K562 (cell line): ENCODE measurements at regions not wholly inside any gene's neighbourhood (a gene's known extent, or its start where the extent isn't known, plus 50 kb on each side); places are given as distances from the start of the nearest gene placed in this dataset.

Experiments
- CREB1 ChIP-seq, 2 experiments: sonication (generic) in 1 of 2; formaldehyde crosslinking in 1 of 2; IDR thresholded peaks; 2 replicates each; pipeline versions ENCODE4 v1.6.1 to v1.8.0; 2012 to 2022; ENCODE audit warnings: inconsistent platforms in 1 of 2, mild to moderate bottlenecking in 1 of 2, missing genetic modification reagents in 1 of 2, moderate library complexity in 1 of 2
- DMBX1 ChIP-seq: fragments of 250-450 bp; sonication (Bioruptor Pico); IDR thresholded peaks from 2 replicates; pipeline ENCODE4 v1.8.0; 2022; ENCODE audit warnings: inconsistent platforms, mild to moderate bottlenecking, moderate library complexity, borderline replicate concordance
- EGR1 ChIP-seq: fragments of 450-650 bp; conservative IDR thresholded peaks from 2 replicates; pipeline ENCODE4 v1.6.1; 2017; ENCODE audit warnings: mild to moderate bottlenecking
- FOXM1 ChIP-seq, 2 experiments: fragments of 450-650 bp in 1 of 2; sonication (generic) in 1 of 2; formaldehyde crosslinking in 1 of 2; IDR thresholded peaks; 2 replicates each; pipeline versions ENCODE4 v1.6.1 to v1.9.0; 2017 to 2022; ENCODE audit warnings: low read depth in 2 of 2, mild to moderate bottlenecking in 2 of 2, missing genetic modification reagents in 1 of 2, moderate library complexity in 1 of 2
- FUS ChIP-seq: fragments of 200-400 bp; formaldehyde crosslinking; optimal IDR thresholded peaks from 2 replicates; pipeline ENCODE3; 2017; ENCODE audit warnings: low read depth, low read length
- IFI16 ChIP-seq: fragments of 250-450 bp; sonication (Bioruptor Pico); IDR thresholded peaks from 2 replicates; pipeline ENCODE4 v2.1.2; 2022; ENCODE audit warnings: mild to moderate bottlenecking, inconsistent platforms
- KDM5B ChIP-seq: fragments of 200-600 bp; sonication (generic); IDR thresholded peaks from 2 replicates; pipeline ENCODE4 v1.6.1; 2012; ENCODE audit warnings: low read depth, mild to moderate bottlenecking, moderate library complexity, low read length, control low read depth, inconsistent platforms; ENCODE audit not compliant: insufficient replicate concordance
- MTA1 ChIP-seq: fragments of 450-650 bp; IDR thresholded peaks from 2 replicates; pipeline ENCODE4 v1.6.1; 2017; ENCODE audit warnings: borderline replicate concordance
- MYNN ChIP-seq, 2 experiments: sonication (generic); formaldehyde crosslinking in 1 of 2; IDR thresholded peaks; 2 replicates each; pipeline versions ENCODE4 v1.5.0 to v1.6.1; 2016 to 2020; ENCODE audit warnings: antibody characterized with exemption in 1 of 2, missing genetic modification reagents in 1 of 2
- OTX1 ChIP-seq: fragments of 450-650 bp; formaldehyde crosslinking; IDR thresholded peaks from 2 replicates; pipeline ENCODE4 v1.4.0; 2022; ENCODE audit warnings: mild to moderate bottlenecking
- PTRF ChIP-seq: fragments of 450-650 bp; IDR thresholded peaks from 2 replicates; pipeline ENCODE4 v1.6.1; 2016; ENCODE audit warnings: mild to moderate bottlenecking, missing genetic modification characterization, missing compliant biosample characterization
- RAD21 ChIP-seq, 2 experiments: fragments of 250-450 bp in 1 of 2; fragments of 450-650 bp in 1 of 2; sonication (Bioruptor Pico) in 1 of 2; formaldehyde crosslinking in 1 of 2; IDR thresholded peaks in 1 of 2; conservative IDR thresholded peaks in 1 of 2; 2 replicates each; pipeline versions ENCODE4 v1.4.0 to v1.8.0; 2020 to 2022; ENCODE audit warnings: mild to moderate bottlenecking in 2 of 2, moderate library complexity in 1 of 2
- SETDB1 ChIP-seq: IDR thresholded peaks from one replicate; pipeline ENCODE4 v1.6.1; 2012; ENCODE audit warnings: low read length, control low read depth, inconsistent platforms
- SIRT6 ChIP-seq: IDR thresholded peaks from one replicate; pipeline ENCODE4 v1.6.1; 2012; ENCODE audit warnings: low read depth, mild to moderate bottlenecking, control low read depth, inconsistent platforms, low read length, moderate library complexity
- SOX6 ChIP-seq: fragments of 450-650 bp; IDR thresholded peaks from 2 replicates; pipeline ENCODE4 v1.6.1; 2014; ENCODE audit warnings: mild to moderate bottlenecking
- SPI1 ChIP-seq: IDR thresholded peaks from 2 replicates; pipeline ENCODE4 v1.6.1; 2011; ENCODE audit warnings: low read depth, low read length, control low read depth, borderline replicate concordance
- TEAD1 ChIP-seq, 2 experiments: fragments of 450-650 bp in 1 of 2; sonication (generic) in 1 of 2; formaldehyde crosslinking; IDR thresholded peaks; 2 replicates each; pipeline versions ENCODE4 v1.4.0 to v1.8.0; 2020 to 2022; ENCODE audit warnings: mild to moderate bottlenecking in 2 of 2, missing genetic modification reagents in 1 of 2
- ZNF133 ChIP-seq: fragments of 250-450 bp; sonication (Bioruptor Pico); IDR thresholded peaks from 2 replicates; pipeline ENCODE4 v1.4.0; 2020; ENCODE audit warnings: mild to moderate bottlenecking
- ZNF561 ChIP-seq: fragments of 450-650 bp; formaldehyde crosslinking; conservative IDR thresholded peaks from 2 replicates; pipeline ENCODE4 v1.4.0; 2020; ENCODE audit warnings: mild to moderate bottlenecking, moderate library complexity
- ZNF75A ChIP-seq: fragments of 450-650 bp; formaldehyde crosslinking; IDR thresholded peaks from 2 replicates; pipeline ENCODE4 v1.4.0; 2020; ENCODE audit warnings: mild to moderate bottlenecking
- ZSCAN29 ChIP-seq: fragments of 450-650 bp; IDR thresholded peaks from 2 replicates; pipeline ENCODE4 v1.6.1; 2017
- TF ChIP-seq, protein P1 (sequence below): fragments of 250-450 bp; sonication (Bioruptor Pico); IDR thresholded peaks from 2 replicates; pipeline ENCODE4 v1.5.0; 2021
- TF ChIP-seq, protein P2 (sequence below): sonication (generic); formaldehyde crosslinking; IDR thresholded peaks from 2 replicates; pipeline ENCODE4 v1.8.0; 2022; ENCODE audit warnings: missing genetic modification reagents, mild to moderate bottlenecking, borderline replicate concordance
- TF ChIP-seq, protein P3 (sequence below): fragments of 250-450 bp; sonication (Bioruptor Pico); IDR thresholded peaks from 2 replicates; pipeline ENCODE4 v1.8.0; 2022; ENCODE audit warnings: moderate library complexity, mild to moderate bottlenecking, inconsistent platforms
- TF ChIP-seq, protein P4 (sequence below): sonication (generic); formaldehyde crosslinking; IDR thresholded peaks from 2 replicates; pipeline ENCODE4 v1.8.1; 2022; ENCODE audit warnings: missing genetic modification reagents

DNA sequence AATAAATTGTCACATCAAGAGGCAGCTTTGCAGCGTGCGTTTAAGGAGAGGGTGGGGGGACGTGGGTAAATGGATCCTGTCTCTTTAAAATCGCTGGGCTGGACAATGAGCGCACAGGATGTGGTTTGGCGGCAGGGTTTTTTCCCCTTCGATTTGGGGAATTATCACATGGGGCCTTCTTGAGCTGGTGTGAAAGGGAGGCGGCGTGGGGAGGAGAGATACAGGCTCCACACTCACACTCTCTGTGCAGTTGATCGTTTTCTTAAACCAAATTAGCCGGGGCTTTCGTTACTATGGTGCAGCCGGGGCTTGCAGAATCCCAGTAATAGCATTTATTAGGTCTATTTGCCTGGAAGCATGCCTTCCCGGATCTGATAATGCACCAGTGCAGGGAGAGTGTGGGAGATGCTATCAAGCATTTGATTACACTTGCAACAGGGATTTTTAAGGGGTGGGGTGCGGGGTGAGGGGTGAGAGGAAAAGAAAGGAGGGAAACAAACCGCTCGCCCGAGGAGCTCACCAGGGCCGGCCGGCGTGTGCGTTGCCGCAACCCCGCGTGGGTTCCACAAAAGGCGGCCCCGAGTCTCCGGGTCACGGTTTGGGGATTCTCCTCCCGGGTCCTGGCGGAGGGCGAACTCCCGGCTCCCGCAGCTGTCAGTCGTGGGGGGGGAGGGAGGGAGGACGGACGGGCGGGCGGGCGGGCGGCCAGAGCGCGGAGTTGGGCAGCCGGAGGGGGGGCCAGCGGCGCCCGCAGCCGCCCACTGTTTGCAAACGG is 58.8 kb upstream of the GSE1 start (continued):
- peak; percentile 19 to 36; a peak in 3 of 4 replicates for TF ChIP-seq RAD21 (CRISPR knock-in tag; conservative IDR thresholded peaks at IDR 0.05 in 1 of 2, IDR thresholded peaks at IDR 0.05 in 1 of 2)
- peak; percentile 83 for TF ChIP-seq FOXM1 (IDR thresholded peaks at IDR 0.05; ENCODE audit: low read depth)
- TF ChIP-seq FOXM1 (CRISPR knock-in tag; IDR thresholded peaks at IDR 0.05; ENCODE audit: low read depth): no peak
- no peak for TF ChIP-seq IFI16
- TF ChIP-seq, protein P1, sequence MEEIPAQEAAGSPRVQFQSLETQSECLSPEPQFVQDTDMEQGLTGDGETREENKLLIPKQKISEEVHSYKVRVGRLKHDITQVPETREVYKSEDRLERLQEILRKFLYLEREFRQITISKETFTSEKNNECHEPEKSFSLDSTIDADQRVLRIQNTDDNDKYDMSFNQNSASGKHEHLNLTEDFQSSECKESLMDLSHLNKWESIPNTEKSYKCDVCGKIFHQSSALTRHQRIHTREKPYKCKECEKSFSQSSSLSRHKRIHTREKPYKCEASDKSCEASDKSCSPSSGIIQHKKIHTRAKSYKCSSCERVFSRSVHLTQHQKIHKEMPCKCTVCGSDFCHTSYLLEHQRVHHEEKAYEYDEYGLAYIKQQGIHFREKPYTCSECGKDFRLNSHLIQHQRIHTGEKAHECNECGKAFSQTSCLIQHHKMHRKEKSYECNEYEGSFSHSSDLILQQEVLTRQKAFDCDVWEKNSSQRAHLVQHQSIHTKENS (CRISPR knock-in tag): no peak
- peak; percentile 85 for TF ChIP-seq ZSCAN29
- TF ChIP-seq PTRF (tag): no peak
- no peak for TF ChIP-seq SETDB1
- peak; percentile 74 for TF ChIP-seq KDM5B
- TF ChIP-seq SIRT6: no peak
- TF ChIP-seq FUS: peak; percentile 9
- peak; percentile 44 for TF ChIP-seq CREB1 (IDR thresholded peaks at IDR 0.05)
- no peak for TF ChIP-seq CREB1 (CRISPR knock-in tag; IDR thresholded peaks at IDR 0.05)
- TF ChIP-seq ZNF561: no peak
- TF ChIP-seq, protein P2, sequence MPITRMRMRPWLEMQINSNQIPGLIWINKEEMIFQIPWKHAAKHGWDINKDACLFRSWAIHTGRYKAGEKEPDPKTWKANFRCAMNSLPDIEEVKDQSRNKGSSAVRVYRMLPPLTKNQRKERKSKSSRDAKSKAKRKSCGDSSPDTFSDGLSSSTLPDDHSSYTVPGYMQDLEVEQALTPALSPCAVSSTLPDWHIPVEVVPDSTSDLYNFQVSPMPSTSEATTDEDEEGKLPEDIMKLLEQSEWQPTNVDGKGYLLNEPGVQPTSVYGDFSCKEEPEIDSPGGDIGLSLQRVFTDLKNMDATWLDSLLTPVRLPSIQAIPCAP (CRISPR knock-in tag): no peak
- TF ChIP-seq OTX1 (CRISPR knock-in tag): peak; percentile 78
- no peak for TF ChIP-seq MYNN (IDR thresholded peaks at IDR 0.05)
- TF ChIP-seq MYNN (CRISPR knock-in tag; IDR thresholded peaks at IDR 0.05): no peak
- no peak for TF ChIP-seq DMBX1
- TF ChIP-seq, protein P3, sequence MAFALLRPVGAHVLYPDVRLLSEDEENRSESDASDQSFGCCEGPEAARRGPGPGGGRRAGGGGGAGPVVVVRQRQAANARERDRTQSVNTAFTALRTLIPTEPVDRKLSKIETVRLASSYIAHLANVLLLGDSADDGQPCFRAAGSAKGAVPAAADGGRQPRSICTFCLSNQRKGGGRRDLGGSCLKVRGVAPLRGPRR (CRISPR knock-in tag): 0 out of 2 replicates have a peak, but pooled peaks have one; percentile 14
- TF ChIP-seq ZNF75A (CRISPR knock-in tag): no peak
- peak; percentile 42 for TF ChIP-seq EGR1
- TF ChIP-seq ZNF133 (CRISPR knock-in tag): no peak
- TF ChIP-seq SPI1: no peak
- 0 out of 4 replicates have a peak, but pooled peaks have one; percentile 3 to 54 for TF ChIP-seq TEAD1 (CRISPR knock-in tag; IDR thresholded peaks at IDR 0.05)
- TF ChIP-seq SOX6: peak; percentile 86
- TF ChIP-seq, protein P4, sequence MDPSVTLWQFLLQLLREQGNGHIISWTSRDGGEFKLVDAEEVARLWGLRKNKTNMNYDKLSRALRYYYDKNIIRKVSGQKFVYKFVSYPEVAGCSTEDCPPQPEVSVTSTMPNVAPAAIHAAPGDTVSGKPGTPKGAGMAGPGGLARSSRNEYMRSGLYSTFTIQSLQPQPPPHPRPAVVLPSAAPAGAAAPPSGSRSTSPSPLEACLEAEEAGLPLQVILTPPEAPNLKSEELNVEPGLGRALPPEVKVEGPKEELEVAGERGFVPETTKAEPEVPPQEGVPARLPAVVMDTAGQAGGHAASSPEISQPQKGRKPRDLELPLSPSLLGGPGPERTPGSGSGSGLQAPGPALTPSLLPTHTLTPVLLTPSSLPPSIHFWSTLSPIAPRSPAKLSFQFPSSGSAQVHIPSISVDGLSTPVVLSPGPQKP (CRISPR knock-in tag): no peak
- peak; percentile 73; the same call in 1 of the 2 replicates for TF ChIP-seq MTA1
